Fibroblast of skin of left quadriceps (primary cell): ENCODE measurements at regions not wholly inside any gene's neighbourhood (a gene's known extent, or its start where the extent isn't known, plus 50 kb on each side); places are given as distances from the start of the nearest gene placed in this dataset.
"Not testable (repeated sequence)": the region's sequence is repeated elsewhere in the genome, so short reads cannot be mapped to it uniquely, and the experiment has no call there.

Experiments
- DNase-seq, 2 experiments: peaks; one replicate each; pipeline ENCODE4 v3.0.0-alpha.2; 2013; ENCODE audit warnings: low read depth in 2 of 2

DNA sequence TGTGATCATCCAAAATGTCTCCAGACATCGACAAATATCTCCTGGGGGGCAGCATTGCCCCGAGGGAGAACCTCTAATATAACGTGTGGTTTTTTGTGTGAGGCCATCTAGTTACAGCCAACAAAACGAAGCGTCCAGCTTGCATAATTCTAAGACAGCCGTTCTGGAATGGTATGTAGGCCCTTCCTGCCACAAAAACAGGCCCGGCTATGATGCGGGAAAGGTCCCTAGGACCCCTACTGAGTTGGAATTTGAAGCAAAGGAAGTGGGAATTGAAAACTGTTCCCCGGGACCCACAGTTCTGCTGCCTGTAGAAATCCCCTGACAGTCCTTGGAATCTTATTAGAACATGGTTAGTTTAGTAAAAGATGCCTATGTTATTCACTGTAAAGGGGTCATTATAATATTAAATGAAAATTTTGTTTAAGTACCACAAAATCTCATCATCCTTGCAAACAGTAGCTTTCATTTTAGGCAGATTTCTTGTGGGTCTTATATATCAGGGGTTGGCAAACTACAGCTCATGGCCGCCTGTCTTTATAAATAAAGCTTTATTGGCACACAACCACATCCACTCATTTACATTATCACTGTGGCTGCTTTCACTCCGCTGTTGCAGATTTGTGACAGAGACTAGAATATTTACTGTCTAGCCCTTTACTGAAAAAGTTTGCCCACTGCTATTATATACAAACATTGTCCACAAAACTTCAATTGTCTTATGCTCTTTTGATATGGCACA, 70.7 kb downstream of the MSX2 start:
- peak; percentile 56 to 64 for DNase-seq

- DNase-seq: peak in 1 of 2 experiments; percentile 42
These were observed 69.4 kb downstream of the MSX2 start for GRCh38 chr5:174793684-174794328.

GRCh38 chr5:174793076-174793475, 68.7 kb downstream of the MSX2 start:
- DNase-seq: no peak

GRCh38 chr5:174792265-174792664, 67.9 kb downstream of the MSX2 start:
- not testable (repeated sequence) for DNase-seq

DNA sequence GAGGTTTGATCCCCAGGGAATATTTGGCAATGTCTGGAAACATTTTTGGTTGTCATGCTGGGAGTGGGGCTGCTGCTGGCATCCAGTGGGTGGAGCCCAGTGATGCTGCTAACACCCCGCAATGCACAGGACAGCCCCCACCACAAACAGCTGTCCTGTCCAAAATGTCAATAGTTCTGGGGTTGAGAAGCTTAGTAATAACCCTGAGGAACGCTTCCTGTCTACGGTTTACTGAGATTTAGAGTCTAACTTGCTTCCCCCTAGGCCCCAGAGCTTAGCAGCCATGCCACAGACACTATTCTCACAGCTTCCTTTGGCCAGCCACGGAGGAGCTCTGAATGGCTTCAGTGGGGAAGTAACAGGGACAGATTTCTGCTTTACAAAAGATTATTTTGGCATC, 66.5 kb downstream of the MSX2 start:
- no peak for DNase-seq

- DNase-seq: no peak
These were observed 65.2 kb downstream of the MSX2 start for GRCh38 chr5:174789596-174789995.

- DNase-seq: no peak
These were observed 60.8 kb downstream of the MSX2 start for GRCh38 chr5:174785120-174785680.
